Heart left ventricle (tissue), 16 donors: ENCODE measurements at regions not wholly inside any gene's neighbourhood (a gene's known extent, or its start where the extent isn't known, plus 50 kb on each side); places are given as distances from the start of the nearest gene placed in this dataset.
A peak's percentile ranks its signal among the peaks of the same experiment; 100 is the strongest.

ENCODE experiments used
- ATAC-seq, 4 donors: fragments of 200-7000 bp; cut with Tn5 transposase; one replicate each; pipeline ENCODE4 v1.9.1; 2020 to 2022; ENCODE audit warnings: moderate library complexity in 4 of 4, mild to moderate bottlenecking in 3 of 4, moderate number of reproducible peaks in 1 of 4
- DNase-seq, 5 donors: peaks; one replicate each; pipeline ENCODE4 v3.0.0-alpha.2; 2020
- H3K27ac ChIP-seq, 12 donors: fragments of 200-600 bp; sonication (generic) in 4 of 12; one replicate each; pipeline versions ENCODE4 v1.5.0 to v1.8.0; 2016 to 2022; ENCODE audit warnings: mild to moderate bottlenecking in 2 of 12
- H3K27me3 ChIP-seq, 9 donors: fragments of 200-600 bp; sonication (generic) in 2 of 9; one replicate each; pipeline versions ENCODE4 v1.5.1 to v1.8.0; 2016 to 2022; ENCODE audit warnings: mild to moderate bottlenecking in 3 of 9
- H3K36me3 ChIP-seq, 9 donors: fragments of 200-600 bp; sonication (generic) in 2 of 9; one replicate each; pipeline versions ENCODE4 v1.5.0 to v1.8.0; 2018 to 2022; ENCODE audit warnings: mild to moderate bottlenecking in 2 of 9
- H3K4me1 ChIP-seq, 12 donors: fragments of 200-600 bp; sonication (generic) in 4 of 12; one replicate each; pipeline versions ENCODE4 v1.5.0 to v1.8.0; 2016 to 2022; ENCODE audit warnings: mild to moderate bottlenecking in 3 of 12
- H3K4me3 ChIP-seq, 12 donors: fragments of 200-600 bp; sonication (generic) in 4 of 12; one replicate each; pipeline versions ENCODE4 v1.5.0 to v1.8.0; 2017 to 2022; ENCODE audit warnings: mild to moderate bottlenecking in 9 of 12, moderate library complexity in 4 of 12
- H3K9me3 ChIP-seq, 12 donors: fragments of 200-600 bp; sonication (generic) in 4 of 12; one replicate each; pipeline versions ENCODE4 v1.5.0 to v1.8.0; 2016 to 2022; ENCODE audit warnings: mild to moderate bottlenecking in 1 of 12
- CTCF ChIP-seq, 12 donors: fragments of 200-600 bp; sonication (generic) in 4 of 12; IDR thresholded peaks; one replicate each; pipeline versions ENCODE4 v1.5.0 to v1.8.0; 2018 to 2022; ENCODE audit warnings: antibody characterized with exemption in 12 of 12, mild to moderate bottlenecking in 5 of 12
- POLR2A ChIP-seq, 2 donors: fragments of 450-650 bp; IDR thresholded peaks; one replicate each; pipeline ENCODE4 v1.6.1; 2017; ENCODE audit warnings: antibody characterized with exemption in 2 of 2, mild to moderate bottlenecking in 2 of 2, moderate library complexity in 2 of 2
- WGBS, 4 donors: extraction: QIAGEN DNeasy Blood & Tissue Kit in 2 of 4; methylation state at CpG; one replicate each; pipeline versions ENCODE4 v1.1.5 to v1.1.7; 2013 to 2018; 5-methylcytosine and 5-hydroxymethylcytosine counted together
- intact Hi-C, 10 donors: fragments of 100-400 bp; cut with DNase I; formaldehyde crosslinking; loops; one replicate each; pipeline versions ENCODE4 v1.11.1 to v1.14.2; 2022
- donor health status: ischemic (EF 13 %, LVEDD 7.1; RV severe dilation, severe dysfunction).
- donor health status: healthy with polysubstance abuse.
- donor health status: DM: no; HTN: yes; CAD: no.
- donor health status: DM: no; HTN: no; CAD: no.
- donor health status: ischemic (EF 25% LVEDD 6.9; RV normal size, moderate dysfunction).
- donor health status: ischemic (EF 25% LVEDD 5.7; RV mildly dilated, moderate dysfunction).
- donor health status: healthy.
- donor health status: DM: yes; HTN: yes; CAD: no.
- donor health status: ischemic (EF 35%, LVEDD 5.7; RV mildly dilated, moderate dysfunction).
- donor health status: nonischemic (EF 11% LVEDD 7.7; RV severe dilation, severe dysfunction).
- donor health status: DM: yes; HTN: yes; CAD: no.
- donor health status: PGD.
- donor health status: ischemic (EF 29% LVEDD 5.4; RV normal size, mild dysfunction).
- donor health status: nonischemic (EF 23%, LVEDD 6.1; RV moderate dilation, normal function).

- no peak for ATAC-seq
- DNase-seq = no peak
- Histone ChIP-seq H3K27ac (no peak overlapping the region), H3K4me3 (no peak overlapping the region), H3K27me3 (no peaks in the 10 kb centered on the region), H3K4me1 (no peaks in the 10 kb centered on the region), H3K36me3 (no peaks in the 10 kb centered on the region), H3K9me3 (no peaks in the 10 kb centered on the region)
- no peak for TF ChIP-seq CTCF (IDR thresholded peaks at IDR 0.05)
- no peak for TF ChIP-seq POLR2A (IDR thresholded peaks at IDR 0.05)
- intact Hi-C loops = no loop called here
- WGBS, 4 donors = 82 to 86% (median 84%) methylated on average over 4 of the region's 4 CpGs
Measured at GRCh38 chr7:81120111-81120510, 201.3 kb upstream of the SEMA3C start.

- no peak for ATAC-seq
- TF ChIP-seq POLR2A (IDR thresholded peaks at IDR 0.05) (no peak), CTCF (IDR thresholded peaks at IDR 0.05) (no peak)
- intact Hi-C loops = no loop called here
Measured at GRCh38 chr7:81114633-81115032, 195.8 kb upstream of the SEMA3C start.

GRCh38 chr7:81112731-81113130 lies 193.9 kb upstream of the SEMA3C start:
- DNase-seq (no peak), ATAC-seq (no peak)
- no peaks in the 10 kb centered on the region for H3K4me1 ChIP-seq
- H3K36me3 ChIP-seq = no peaks in the 10 kb centered on the region
- TF ChIP-seq POLR2A (IDR thresholded peaks at IDR 0.05) (no peak), CTCF (IDR thresholded peaks at IDR 0.05) (no peak)
- no peaks in the 10 kb centered on the region for H3K27me3 ChIP-seq
- H3K9me3 ChIP-seq = no peaks in the 10 kb centered on the region
- WGBS, 4 donors = 82 to 93% (median 90%) methylated on average over 1 of the region's 1 CpG
- H3K4me3 ChIP-seq = no peak overlapping the region
- intact Hi-C loops = no loop called here
- no peak overlapping the region for H3K27ac ChIP-seq

More at GRCh38 chr7:81114633-81115032, 195.8 kb upstream of the SEMA3C start:
- Histone ChIP-seq H3K36me3 (no peaks in the 10 kb centered on the region), H3K9me3 (no peaks in the 10 kb centered on the region), H3K27me3 (no peaks in the 10 kb centered on the region), H3K4me1 (no peaks in the 10 kb centered on the region), H3K27ac (no peak overlapping the region), H3K4me3 (no peak overlapping the region)
- 78 to 88% (median 82%) methylated on average over 1 of the region's 1 CpG for WGBS, 4 donors
- DNase-seq = no peak

GRCh38 chr7:81111781-81112540 lies 193.1 kb upstream of the SEMA3C start:
- ATAC-seq (no peak), DNase-seq (no peak)
- peak overlapping the region in 1 of 12 donors; percentile 44 for H3K27ac ChIP-seq
- no peaks in the 10 kb centered on the region for H3K4me1 ChIP-seq
- H3K9me3 ChIP-seq = no peaks in the 10 kb centered on the region
- 61 to 66% (median 64%) methylated on average over 11 of the region's 11 CpGs for WGBS, 4 donors
- H3K27me3 ChIP-seq = no peaks in the 10 kb centered on the region
- no peak overlapping the region for H3K4me3 ChIP-seq
- TF ChIP-seq POLR2A (IDR thresholded peaks at IDR 0.05) = no peak
- TF ChIP-seq CTCF (IDR thresholded peaks at IDR 0.05) = no peak
- H3K36me3 ChIP-seq = no peaks in the 10 kb centered on the region
- intact Hi-C loops = no loop called here
